A549 (cell line): ENCODE measurements at regions not wholly inside any gene's neighbourhood (a gene's known extent, or its start where the extent isn't known, plus 50 kb on each side); places are given as distances from the start of the nearest gene placed in this dataset.

ENCODE experiments used
- TFCP2L1 ChIP-seq: fragments of 250-450 bp; sonication (Bioruptor Pico); IDR thresholded peaks from 2 replicates; pipeline ENCODE4 v1.5.0; 2021; ENCODE audit warnings: mild to moderate bottlenecking
- USF2 ChIP-seq: fragments of 450-650 bp; IDR thresholded peaks from 2 replicates; pipeline ENCODE4 v1.6.1; 2014; ENCODE audit warnings: antibody characterized with exemption
- TF ChIP-seq, protein P1 (sequence below): fragments of >200 bp; sonication (Bioruptor Twin); formaldehyde crosslinking; IDR thresholded peaks from 3 replicates; pipeline ENCODE4 v1.5.1; 2016

DNA sequence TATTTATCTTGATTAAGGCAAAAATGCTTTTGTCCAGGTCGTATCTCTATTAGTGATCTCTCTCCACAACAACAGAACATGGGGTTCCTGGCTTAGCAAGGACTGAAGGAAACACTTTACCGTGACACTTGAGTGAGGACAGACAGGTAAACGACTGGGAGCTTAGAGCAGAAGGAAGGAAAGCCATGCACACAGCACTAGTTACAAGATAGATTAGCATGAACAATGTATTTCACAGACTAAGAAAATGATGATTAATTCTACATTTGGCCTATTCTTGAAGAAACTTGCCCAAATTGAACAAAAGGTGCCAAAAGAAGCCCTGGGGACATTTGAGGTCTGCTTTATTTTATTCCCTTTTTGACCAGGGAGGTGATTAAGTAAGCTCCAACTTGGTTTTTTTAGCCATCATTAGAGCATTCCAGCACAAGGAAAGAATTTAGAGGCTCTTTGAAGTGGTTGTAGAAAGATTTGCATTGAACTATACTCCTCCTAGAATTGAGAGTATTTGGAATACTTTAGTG, 248.5 kb downstream of the USP25 start:
- TF ChIP-seq, protein P1, sequence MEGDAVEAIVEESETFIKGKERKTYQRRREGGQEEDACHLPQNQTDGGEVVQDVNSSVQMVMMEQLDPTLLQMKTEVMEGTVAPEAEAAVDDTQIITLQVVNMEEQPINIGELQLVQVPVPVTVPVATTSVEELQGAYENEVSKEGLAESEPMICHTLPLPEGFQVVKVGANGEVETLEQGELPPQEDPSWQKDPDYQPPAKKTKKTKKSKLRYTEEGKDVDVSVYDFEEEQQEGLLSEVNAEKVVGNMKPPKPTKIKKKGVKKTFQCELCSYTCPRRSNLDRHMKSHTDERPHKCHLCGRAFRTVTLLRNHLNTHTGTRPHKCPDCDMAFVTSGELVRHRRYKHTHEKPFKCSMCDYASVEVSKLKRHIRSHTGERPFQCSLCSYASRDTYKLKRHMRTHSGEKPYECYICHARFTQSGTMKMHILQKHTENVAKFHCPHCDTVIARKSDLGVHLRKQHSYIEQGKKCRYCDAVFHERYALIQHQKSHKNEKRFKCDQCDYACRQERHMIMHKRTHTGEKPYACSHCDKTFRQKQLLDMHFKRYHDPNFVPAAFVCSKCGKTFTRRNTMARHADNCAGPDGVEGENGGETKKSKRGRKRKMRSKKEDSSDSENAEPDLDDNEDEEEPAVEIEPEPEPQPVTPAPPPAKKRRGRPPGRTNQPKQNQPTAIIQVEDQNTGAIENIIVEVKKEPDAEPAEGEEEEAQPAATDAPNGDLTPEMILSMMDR = no peak
- TF ChIP-seq TFCP2L1 = no peak
- no peak for TF ChIP-seq USF2
